HS-5 (cell line): ENCODE measurements at regions not wholly inside any gene's neighbourhood (a gene's known extent, or its start where the extent isn't known, plus 50 kb on each side); places are given as distances from the start of the nearest gene placed in this dataset.
A peak's percentile ranks its signal among the peaks of the same experiment; 100 is the strongest.

Experiments
- DNase-seq: peaks from one replicate; pipeline ENCODE4 v3.0.0-alpha.2; 2012; ENCODE audit warnings: low read depth

DNA sequence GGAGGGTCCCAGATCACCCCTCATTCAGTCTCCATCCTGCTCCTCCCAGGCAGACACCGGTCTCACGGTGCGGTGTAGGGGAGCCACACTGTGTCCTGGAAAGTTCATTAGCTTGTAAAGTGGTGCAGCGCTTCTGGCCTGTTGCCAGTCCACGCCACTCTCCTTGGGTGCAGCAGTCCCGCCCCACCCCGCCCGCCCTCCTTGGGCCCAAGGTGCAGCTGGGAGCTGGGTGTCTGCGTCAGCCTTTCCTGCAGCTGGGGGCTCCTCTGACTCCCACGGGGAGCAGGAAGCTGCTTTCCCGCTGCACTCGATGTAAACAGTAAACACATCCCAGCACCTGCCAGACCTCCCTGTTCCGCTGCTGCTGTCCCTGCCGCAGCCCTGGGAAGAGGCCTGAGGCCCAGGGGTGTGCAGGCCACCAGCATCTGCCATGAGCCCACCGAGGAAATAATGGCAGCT is 53.8 kb upstream of the ASB18 start:
- no peak for DNase-seq

- DNase-seq = no peak
Observed at GRCh38 chr2:236318401-236318800, 54.2 kb upstream of the ASB18 start.

DNA sequence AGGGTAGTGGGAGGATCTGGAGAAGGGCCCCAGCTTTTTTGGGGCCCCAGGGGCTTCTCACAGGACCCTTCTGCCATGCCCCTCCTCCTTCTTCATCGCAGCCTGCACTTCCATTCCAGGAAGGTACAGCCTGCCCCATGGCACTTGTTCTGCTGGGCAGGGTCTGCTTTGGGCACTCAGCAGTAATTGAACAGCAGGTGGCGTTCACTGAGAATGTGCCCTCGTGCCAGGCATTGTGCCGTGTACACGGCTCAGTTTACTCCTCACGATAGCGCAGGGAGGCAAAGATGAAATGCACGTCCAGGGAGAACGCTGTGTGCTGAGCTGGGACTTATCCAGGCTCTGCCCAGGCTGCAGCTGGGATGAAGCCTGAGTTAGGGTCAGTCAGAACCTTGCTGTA is 54.8 kb upstream of the ASB18 start:
- DNase-seq = no peak

DNA sequence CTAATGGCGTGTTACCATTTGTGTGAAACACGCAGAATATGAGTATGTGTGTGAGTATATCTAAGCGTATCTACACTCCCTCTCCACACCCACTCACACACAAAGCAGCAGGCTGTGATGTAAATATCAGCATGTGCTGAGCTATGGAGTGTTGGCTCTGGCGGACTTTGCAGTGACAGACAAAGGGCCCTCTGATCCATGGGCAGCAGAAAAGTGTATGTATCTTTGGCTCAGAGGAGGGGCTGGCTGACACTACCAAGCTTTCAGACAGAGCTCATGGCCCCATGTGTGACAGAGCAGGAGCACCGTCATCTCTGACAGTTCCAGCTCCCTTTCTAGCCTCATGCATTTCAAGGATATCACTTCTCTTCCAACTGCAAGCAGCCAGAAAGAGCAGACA is 57.2 kb upstream of the ASB18 start:
- DNase-seq = no peak

DNA sequence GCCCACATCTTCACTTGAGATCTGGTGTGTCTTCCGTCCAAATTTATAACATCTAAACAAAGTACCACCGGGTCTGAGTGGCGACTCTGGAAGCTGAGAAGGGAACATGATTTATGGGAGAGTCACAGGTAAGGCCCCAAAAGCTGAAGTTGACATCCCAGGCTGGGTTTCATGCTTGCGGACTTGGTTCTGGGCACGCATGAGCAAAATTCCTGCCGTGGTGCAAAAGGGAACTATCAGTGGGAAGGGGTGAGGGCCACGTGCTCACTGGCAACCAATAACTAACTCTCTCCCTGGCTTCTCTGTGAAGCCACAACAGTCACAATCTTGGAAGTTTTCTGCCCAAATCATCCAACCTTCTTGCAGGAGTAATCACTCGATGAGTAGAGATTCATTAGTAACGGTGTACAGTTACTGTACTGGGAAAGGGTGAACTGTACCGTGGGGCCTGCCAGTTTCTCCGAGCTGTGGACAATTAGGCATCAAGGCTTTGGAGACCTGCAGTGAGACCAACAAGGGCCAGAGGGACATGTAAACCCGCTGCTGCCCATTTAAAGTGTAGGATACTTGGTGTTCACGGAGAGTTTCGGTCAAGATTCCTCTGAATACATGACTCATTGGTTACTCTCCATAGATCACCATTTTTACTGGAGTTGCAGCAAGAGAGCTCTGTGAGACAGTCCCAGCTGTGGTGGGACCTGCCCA is 69.4 kb upstream of the ASB18 start:
- no peak for DNase-seq

- DNase-seq = no peak
Observed at GRCh38 chr2:236334122-236334876, 70.1 kb upstream of the ASB18 start.

DNA sequence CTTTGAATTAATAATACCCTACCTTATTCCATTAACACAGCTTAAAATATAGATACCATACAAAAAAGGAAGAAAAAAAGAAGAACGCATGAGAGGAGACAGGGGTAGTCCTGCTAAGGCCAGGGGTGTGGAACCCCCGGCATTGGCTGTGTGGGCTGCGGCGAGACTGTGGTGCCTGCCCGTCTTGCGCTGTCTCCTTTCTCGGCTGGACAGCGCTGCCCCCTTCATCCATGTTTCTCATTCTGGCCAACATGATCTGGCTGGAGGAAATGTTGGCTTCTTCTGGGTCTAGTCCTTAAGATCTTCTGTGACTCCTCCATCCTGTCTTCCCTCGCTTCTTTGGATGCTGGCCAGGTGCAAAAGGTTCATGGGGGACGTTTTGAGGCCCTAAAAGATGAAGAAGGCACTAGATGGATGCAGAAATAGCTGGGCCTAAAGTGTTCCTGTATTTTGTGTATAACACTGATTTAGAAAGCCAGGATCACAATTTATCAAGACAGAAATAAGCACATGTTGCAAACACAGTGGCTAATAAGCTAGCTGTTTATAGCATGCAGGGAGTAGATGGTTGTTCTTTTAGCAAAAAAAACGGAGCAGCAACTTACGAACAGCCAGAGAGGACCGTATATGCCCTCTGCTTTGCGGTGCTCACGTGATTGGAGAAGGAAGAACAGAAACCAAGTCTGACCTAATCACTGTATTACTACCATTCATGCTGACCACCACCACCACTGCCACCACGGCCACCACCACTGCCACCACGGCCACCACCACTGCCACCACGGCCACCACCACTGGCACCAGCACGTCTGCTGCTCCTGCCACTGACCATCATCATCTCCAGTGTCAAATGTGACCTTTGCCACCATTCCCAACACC is 71.7 kb upstream of the ASB18 start:
- DNase-seq = no peak

GRCh38 chr2:236336575-236337464 is 72.6 kb upstream of the ASB18 start:
- DNase-seq = no peak

DNA sequence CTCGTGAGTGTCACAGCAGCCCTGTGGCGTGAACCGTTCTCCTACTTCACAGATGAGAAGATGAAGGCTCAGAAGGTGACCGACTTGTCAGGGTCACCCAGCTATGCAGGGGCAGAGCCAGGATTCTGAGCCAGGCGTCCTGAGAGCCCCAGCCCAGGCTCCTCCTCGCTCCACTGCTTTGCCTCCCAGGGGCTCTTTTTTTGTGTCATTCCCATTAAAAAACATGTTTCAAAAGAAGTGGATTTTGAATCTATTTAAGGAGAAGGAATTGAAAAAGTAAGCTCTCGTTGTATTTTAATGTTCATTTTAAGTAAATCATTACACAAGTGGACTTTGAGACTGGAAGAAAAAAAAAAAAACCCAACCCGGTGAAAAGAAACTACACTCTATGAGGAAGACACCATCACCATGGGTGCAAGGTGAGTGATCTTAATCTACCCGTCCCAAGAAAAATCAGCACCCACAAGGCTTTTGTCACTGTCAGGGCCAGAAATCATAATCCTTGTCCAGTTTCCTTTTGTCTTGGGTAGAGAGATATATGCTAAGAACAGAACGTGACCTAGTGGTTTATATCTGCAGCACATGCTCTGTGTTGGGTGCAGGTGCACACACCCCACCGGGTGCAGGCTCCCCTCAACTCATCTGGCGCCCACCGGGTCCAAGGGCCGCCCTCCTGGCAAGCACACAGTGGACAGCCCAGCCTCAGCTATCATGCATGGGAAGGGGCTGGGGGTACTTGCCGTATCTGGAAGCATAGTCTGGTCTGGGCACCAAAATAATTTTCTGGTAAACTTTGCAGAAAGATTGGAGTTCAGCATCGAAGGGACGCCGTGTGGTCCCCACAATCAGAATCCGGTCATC is 73.5 kb upstream of the ASB18 start:
- DNase-seq = no peak

- no peak for DNase-seq
Observed at GRCh38 chr2:236338495-236339184, 74.4 kb upstream of the ASB18 start.

GRCh38 chr2:236340251-236340650 is 76.0 kb upstream of the ASB18 start:
- no peak for DNase-seq

GRCh38 chr2:236341067-236341466 is 76.9 kb upstream of the ASB18 start:
- no peak for DNase-seq

GRCh38 chr2:236341721-236342120 is 77.5 kb upstream of the ASB18 start:
- DNase-seq = no peak

DNA sequence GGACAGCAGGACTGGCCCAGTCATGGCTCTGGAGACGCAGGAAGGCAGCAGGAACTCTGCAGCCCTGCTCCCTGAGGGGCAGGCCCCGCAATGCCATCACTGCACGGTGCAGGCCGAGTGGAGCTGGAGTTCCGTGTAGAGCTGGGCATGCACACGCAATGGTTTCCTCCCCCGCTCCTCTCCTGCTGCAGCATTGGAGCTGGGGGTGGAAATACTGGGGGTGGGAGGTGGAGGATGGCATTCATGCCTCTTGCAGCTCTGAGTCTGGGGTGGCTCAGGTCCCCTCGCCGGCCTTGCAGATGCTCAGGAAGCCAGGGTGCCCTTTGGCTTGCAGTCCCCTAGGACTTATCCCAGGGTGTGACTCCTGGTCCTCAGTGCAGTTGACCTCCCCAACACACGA is 78.3 kb upstream of the ASB18 start:
- no peak for DNase-seq

- no peak for DNase-seq
Observed at GRCh38 chr2:236342951-236343350, 78.7 kb upstream of the ASB18 start.

GRCh38 chr2:236343400-236344161 is 79.4 kb upstream of the ASB18 start:
- DNase-seq = peak; percentile 62

- DNase-seq = no peak
Observed at GRCh38 chr2:236344446-236344845, 80.2 kb upstream of the ASB18 start.

DNA sequence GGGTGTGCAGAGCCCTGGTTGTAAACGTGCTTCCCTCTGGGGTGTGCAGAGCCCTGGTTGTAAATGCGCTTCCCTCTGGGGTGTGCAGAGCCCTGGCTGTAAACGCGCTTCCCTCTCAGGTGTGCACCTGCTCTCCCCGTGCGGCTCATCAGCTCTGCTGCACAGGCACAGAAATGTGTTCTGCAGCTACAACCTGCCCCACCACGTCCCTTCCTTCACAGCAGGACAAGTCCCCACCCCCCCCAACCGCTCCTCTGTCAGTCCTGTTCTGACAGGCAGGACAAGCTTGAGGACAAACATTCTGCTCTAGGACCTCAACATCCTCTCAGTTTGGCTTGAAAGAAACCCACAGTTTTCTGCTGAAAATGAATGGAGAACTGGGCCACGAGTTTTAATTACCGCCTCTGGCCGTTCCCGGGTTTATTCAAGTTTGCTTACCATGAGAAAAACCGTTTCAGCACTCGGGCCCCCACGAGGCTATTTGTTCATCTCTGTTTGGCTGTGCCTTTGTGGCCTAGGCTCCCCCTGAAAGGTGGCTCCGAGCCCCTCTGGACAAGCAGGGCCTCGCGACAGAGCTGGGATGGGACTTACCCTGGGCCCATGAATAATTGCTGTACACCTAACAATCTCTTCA is 81.0 kb upstream of the ASB18 start:
- DNase-seq = no peak

- DNase-seq = no peak
Observed at GRCh38 chr2:236346366-236346765, 82.2 kb upstream of the ASB18 start.
